OCI-LY1 (cell line): ENCODE measurements at regions not wholly inside any gene's neighbourhood (a gene's known extent, or its start where the extent isn't known, plus 50 kb on each side); places are given as distances from the start of the nearest gene placed in this dataset.

ENCODE experiments used
- CTCF ChIP-seq: fragments of 200-600 bp; sonication (generic), shearing (Covaris generic); IDR thresholded peaks from 2 replicates; pipeline ENCODE4 v1.5.1; 2017; ENCODE audit warnings: mild to moderate bottlenecking, antibody characterized with exemption, low read length, moderate library complexity, mixed read lengths
- EZH2 ChIP-seq: fragments of 200-600 bp; sonication (generic), shearing (Covaris generic); IDR thresholded peaks from 2 replicates; pipeline ENCODE4 v1.8.0; 2017; ENCODE audit warnings: borderline replicate concordance, mixed run types, mild to moderate bottlenecking, antibody characterized with exemption, low read length, moderate library complexity, mixed read lengths

DNA sequence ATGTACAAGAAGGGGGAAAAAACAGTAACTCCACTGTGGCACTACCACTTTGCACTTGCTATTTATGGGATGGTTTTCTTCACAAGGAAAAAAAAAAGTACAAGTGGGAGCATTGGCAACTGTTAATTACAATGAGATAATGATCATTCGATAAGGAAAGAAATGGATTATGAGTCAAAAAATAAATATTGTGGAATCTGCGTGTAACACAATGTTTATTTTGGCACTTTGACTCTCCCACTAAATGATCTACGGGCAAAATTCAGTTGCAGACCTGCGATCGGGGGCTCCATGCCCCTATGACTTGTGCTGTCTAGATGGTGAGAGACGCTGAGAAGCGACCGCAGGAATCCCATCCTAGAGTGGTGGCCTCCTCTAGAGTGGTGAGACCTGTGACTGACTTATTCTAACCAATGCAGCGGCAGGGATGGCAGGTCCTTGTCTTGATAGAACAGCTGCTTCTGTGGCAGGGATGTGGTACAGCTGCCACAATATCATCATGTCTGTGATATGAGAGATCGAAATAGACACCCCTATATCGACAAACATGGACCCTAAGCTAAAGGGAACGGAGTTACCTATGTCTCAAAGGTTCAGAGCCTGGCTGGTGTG, 345.0 kb upstream of the KLF6 start:
- TF ChIP-seq CTCF (no peak), EZH2 (no peak)
